Common myeloid progenitor, CD34-positive (primary cell): ENCODE measurements at regions not wholly inside any gene's neighbourhood (a gene's known extent, or its start where the extent isn't known, plus 50 kb on each side); places are given as distances from the start of the nearest gene placed in this dataset.
"Not testable (repeated sequence)": the region's sequence is repeated elsewhere in the genome, so short reads cannot be mapped to it uniquely, and the experiment has no call there.

Experiments used
- CTCF ChIA-PET: fragments of 350-600 bp; sonication (Branson Sonifier 250); formaldehyde crosslinking; loops from one replicate; lab custom pipeline; 2021; ENCODE audit warnings: antibody characterized with exemption; lab: Charles Lee
- POLR2A ChIA-PET: fragments of 350-600 bp; sonication (Branson Sonifier 250); formaldehyde crosslinking; loops from one replicate; lab custom pipeline; 2021; ENCODE audit warnings: antibody characterized with exemption; lab: Charles Lee
- DNase-seq, 3 donors: peaks; one replicate each; pipeline versions ENCODE4 v3.0.0 to v3.0.0-alpha.2; 2013
- H3K27ac ChIP-seq, 2 experiments: 1 replicate in 1 of 2; 2 replicates in 1 of 2; pipeline ENCODE4 v1.7.0; 2013; ENCODE audit warnings: inconsistent platforms in 2 of 2, low read length in 2 of 2, mild to moderate bottlenecking in 2 of 2, low read depth in 1 of 2, moderate library complexity in 1 of 2; ENCODE audit not compliant: severe bottlenecking in 2 of 2, insufficient read depth in 1 of 2, poor library complexity in 1 of 2
- H3K27me3 ChIP-seq, 5 experiments: replicated peaks in 2 of 5; 1 replicate in 3 of 5; 2 replicates in 2 of 5; pipeline versions ENCODE4 v1.6.1 to v1.7.0; 2013; ENCODE audit warnings: low read length in 4 of 5, mild to moderate bottlenecking in 2 of 5, moderate library complexity in 2 of 5, inconsistent platforms in 1 of 5; ENCODE audit not compliant: insufficient read depth in 5 of 5, control insufficient read depth in 4 of 5
- H3K36me3 ChIP-seq, 4 experiments: 1 replicate in 2 of 4; 2 replicates in 2 of 4; pipeline versions ENCODE4 v1.6.1 to v1.7.0; 2013; ENCODE audit warnings: low read length in 3 of 4, control low read depth in 1 of 4, mild to moderate bottlenecking in 1 of 4; ENCODE audit not compliant: control insufficient read depth in 4 of 4, insufficient read depth in 4 of 4
- H3K4me1 ChIP-seq, 4 experiments: 1 replicate in 3 of 4; 2 replicates in 1 of 4; pipeline versions ENCODE4 v1.6.1 to v1.7.1; 2013; ENCODE audit warnings: low read length in 3 of 4, mild to moderate bottlenecking in 3 of 4, control low read depth in 1 of 4, inconsistent platforms in 1 of 4, moderate library complexity in 1 of 4; ENCODE audit not compliant: control insufficient read depth in 4 of 4, insufficient read depth in 4 of 4; ENCODE audit errors: control extremely low read depth in 1 of 4
- H3K4me3 ChIP-seq, 7 experiments: 1 replicate in 4 of 7; 2 replicates in 3 of 7; pipeline versions ENCODE4 v1.5.1 to v1.7.0; 2013; ENCODE audit warnings: mild to moderate bottlenecking in 7 of 7, low read length in 6 of 7, moderate library complexity in 6 of 7, inconsistent platforms in 2 of 7, low read depth in 2 of 7, control low read depth in 1 of 7; ENCODE audit not compliant: insufficient read depth in 4 of 7, control insufficient read depth in 1 of 7; ENCODE audit errors: extremely low read depth in 1 of 7
- H3K9me3 ChIP-seq, 5 experiments: 1 replicate in 4 of 5; 2 replicates in 1 of 5; pipeline versions ENCODE4 v1.6.1 to v1.7.1; 2013; ENCODE audit warnings: low read length in 4 of 5, mild to moderate bottlenecking in 2 of 5, inconsistent platforms in 1 of 5, low read depth in 1 of 5, moderate library complexity in 1 of 5; ENCODE audit not compliant: control insufficient read depth in 4 of 5, insufficient read depth in 2 of 5; ENCODE audit errors: control extremely low read depth in 1 of 5
- WGBS: methylation state at CpG from one replicate; pipeline ENCODE4 v1.1.5; 2013; ENCODE audit not compliant: insufficient coverage; 5-methylcytosine and 5-hydroxymethylcytosine counted together

DNA sequence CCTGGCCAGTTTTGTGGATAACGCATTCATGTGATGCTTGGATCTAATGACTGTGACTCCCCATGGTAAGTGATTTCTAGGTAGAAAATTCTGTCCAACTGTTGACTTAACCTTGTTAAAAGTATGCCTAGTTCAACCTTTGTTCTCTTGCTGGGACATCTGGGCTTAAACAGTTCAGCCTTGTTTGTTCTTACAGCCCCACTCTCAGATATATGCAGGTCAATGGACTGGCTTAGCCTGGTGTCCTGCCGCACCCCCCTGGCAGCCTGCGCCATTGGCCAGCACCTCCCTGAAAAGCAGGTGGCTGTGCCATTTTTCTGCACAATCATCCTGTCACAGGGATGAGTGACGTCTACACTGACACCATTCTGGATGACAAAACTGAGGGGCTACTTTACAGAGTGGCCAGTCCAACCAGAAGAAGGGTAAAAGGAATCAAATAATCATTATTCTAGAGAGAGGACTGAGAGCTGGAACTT lies 244.7 kb upstream of the ONECUT1 start:
- CTCF ChIA-PET: interaction anchor here (1.2 kb wide), 1 partner anchor 65 kb away, joined by 3 read pairs; no protein-coding TSS in a partner anchor
- Histone ChIP-seq H3K4me3 (no peak overlapping the region), H3K27me3 (peaks cover 0 to 14% (median 3%) of the 10 kb centered on the region in 5 experiments), H3K36me3 (no peaks in the 10 kb centered on the region), H3K4me1 (no peaks in the 10 kb centered on the region), H3K9me3 (no peaks in the 10 kb centered on the region), H3K27ac (no peak overlapping the region)
- DNase-seq: no peak
- WGBS: 84% methylated on average over 4 of the region's 4 CpGs
- POLR2A ChIA-PET: no interaction called here

DNA sequence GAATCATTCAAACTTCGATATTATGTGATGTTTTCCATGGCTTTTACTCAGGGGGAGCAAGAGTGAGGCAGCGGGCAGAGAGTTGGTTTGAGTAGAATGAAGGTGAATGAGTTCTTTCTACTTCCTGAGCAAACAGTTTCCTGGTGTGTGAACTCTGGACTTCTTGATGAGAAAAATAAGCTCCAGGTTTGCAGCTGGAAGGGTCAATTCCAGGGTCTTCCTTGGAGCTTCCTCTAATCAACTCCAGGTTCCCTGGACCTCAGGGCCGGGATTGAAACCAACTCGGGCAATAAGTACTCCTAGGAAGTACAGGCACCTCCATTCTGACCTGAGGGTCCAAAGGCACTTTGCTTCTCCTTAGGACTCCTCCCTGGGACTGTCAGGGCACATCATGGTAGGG lies 243.6 kb upstream of the ONECUT1 start:
- Histone ChIP-seq H3K4me3 (no peak overlapping the region), H3K4me1 (no peaks in the 10 kb centered on the region), H3K9me3 (no peaks in the 10 kb centered on the region), H3K27me3 (peaks cover 0 to 12% (median 3%) of the 10 kb centered on the region in 5 experiments), H3K36me3 (no peaks in the 10 kb centered on the region), H3K27ac (no peak overlapping the region)
- CTCF ChIA-PET: interaction anchor here (1.2 kb wide), 1 partner anchor 66 kb away, joined by 3 read pairs; no protein-coding TSS in a partner anchor
- DNase-seq: no peak
- POLR2A ChIA-PET: no interaction called here
- WGBS: 96% methylated on average over 4 of the region's 4 CpGs

DNA sequence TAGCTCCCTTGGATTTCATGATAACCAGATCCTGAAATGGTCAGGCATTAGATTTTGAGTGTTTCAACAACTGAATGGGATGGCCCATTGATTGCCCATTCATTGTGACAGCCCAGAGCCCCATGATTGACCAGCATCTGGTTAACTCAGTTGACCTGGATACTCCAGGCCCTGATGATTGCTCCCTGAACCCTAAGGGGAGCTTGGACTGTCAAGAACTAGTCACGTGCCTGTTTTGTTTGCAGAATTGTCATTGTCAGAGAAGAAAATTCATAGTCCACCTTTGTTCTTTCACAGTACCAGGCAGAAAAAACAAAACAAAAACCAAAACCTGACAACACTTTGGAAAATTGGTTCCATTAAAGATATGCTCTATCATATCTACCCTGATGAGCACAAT lies 241.3 kb upstream of the ONECUT1 start:
- DNase-seq: no peak
- ChIA-PET POLR2A (no interaction called here), CTCF (no interaction called here)
- peaks cover 0 to 2% (median 0%) of the 10 kb centered on the region in 5 experiments for H3K9me3 ChIP-seq
- peaks cover 0 to 9% (median 0%) of the 10 kb centered on the region in 5 experiments for H3K27me3 ChIP-seq
- no peaks in the 10 kb centered on the region for H3K36me3 ChIP-seq
- no peaks in the 10 kb centered on the region for H3K4me1 ChIP-seq
- no peak overlapping the region for H3K4me3 ChIP-seq
- 67% methylated on average over 1 of the region's 1 CpG for WGBS
- H3K27ac ChIP-seq: no peak overlapping the region

DNA sequence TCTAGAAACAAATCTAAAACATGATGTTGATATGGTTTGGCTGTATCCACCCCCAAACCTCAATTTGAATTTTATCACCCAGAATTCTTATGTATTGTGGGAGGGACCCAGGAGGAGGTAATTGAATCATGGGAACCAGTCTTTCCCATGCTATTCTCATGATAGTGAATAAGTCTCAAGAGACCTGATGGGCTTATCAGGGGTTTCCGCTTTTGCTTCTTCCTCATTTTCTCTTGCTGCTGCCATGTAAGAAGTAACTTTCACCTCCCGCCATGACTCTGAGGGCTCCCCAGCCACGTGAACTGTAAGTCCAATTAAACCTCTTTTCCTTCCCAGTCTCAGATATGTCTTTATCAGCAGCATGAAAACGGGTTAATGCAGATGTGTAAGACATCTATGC lies 232.7 kb upstream of the ONECUT1 start:
- no peaks in the 10 kb centered on the region for H3K36me3 ChIP-seq
- H3K27ac ChIP-seq: no peak overlapping the region
- H3K4me3 ChIP-seq: no peak overlapping the region
- peaks cover 0 to 2% (median 0%) of the 10 kb centered on the region in 5 experiments for H3K9me3 ChIP-seq
- CTCF ChIA-PET: no interaction called here
- H3K27me3 ChIP-seq: peaks cover 0 to 4% (median 0%) of the 10 kb centered on the region in 5 experiments
- DNase-seq: no peak
- no peaks in the 10 kb centered on the region for H3K4me1 ChIP-seq
- POLR2A ChIA-PET: no interaction called here
- WGBS: no CpG with 5 or more reads among the region's 4 CpGs

DNA sequence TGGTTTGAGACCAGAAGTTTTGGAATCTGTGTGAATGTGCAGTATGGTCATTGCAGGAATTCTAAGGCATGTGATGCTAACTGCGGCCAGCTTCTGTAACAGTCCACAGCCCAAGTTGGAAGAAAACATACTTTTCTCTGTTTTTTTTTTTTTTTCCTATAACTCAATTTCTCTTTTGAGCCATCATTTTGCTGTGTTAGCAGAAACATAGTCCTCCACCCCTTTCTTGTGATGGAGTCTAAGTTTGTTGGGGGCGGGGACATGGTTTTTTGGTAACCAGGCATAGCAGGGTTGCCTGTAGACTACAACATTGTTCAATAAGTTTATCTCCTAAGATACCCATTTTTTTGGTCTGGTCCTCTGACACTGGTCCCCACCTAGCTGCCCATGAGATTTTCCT lies 223.2 kb upstream of the ONECUT1 start:
- Histone ChIP-seq H3K9me3 (peaks cover 0 to 2% (median 0%) of the 10 kb centered on the region in 5 experiments), H3K36me3 (no peaks in the 10 kb centered on the region), H3K27me3 (no peaks in the 10 kb centered on the region), H3K4me3 (no peak overlapping the region), H3K27ac (no peak overlapping the region), H3K4me1 (no peaks in the 10 kb centered on the region)
- WGBS: 100% methylated on average over 1 of the region's 2 CpGs
- no peak for DNase-seq
- ChIA-PET POLR2A (interaction anchor here (0.6 kb wide), 1 partner anchor 734 kb away, joined by 4 read pairs; no protein-coding TSS in a partner anchor), CTCF (no interaction called here)

DNA sequence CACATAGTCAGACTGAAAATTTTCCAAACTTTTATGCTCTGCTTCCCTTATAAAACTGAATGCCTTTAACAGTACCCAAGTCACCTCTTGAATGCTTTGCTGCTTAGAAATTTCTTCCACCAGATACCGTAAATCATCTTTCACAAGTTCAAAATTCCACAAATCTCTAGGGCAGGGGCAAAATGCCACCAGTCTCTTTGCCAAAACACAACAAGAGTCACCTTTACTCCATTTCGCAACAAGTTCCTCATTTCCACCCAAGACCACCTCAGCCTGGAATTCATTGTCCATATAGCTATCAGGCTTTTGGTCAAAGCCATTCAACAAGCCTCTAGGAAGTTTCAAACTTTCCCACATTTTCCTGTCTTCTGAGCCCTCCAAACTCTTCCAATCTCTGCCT lies 221.6 kb upstream of the ONECUT1 start:
- POLR2A ChIA-PET, H3K9me3 ChIP-seq, H3K36me3 ChIP-seq, DNase-seq, H3K27me3 ChIP-seq, H3K4me1 ChIP-seq, H3K27ac ChIP-seq, H3K4me3 ChIP-seq, CTCF ChIA-PET: not testable (repeated sequence)
- WGBS: 100% methylated on average over 2 of the region's 2 CpGs

DNA sequence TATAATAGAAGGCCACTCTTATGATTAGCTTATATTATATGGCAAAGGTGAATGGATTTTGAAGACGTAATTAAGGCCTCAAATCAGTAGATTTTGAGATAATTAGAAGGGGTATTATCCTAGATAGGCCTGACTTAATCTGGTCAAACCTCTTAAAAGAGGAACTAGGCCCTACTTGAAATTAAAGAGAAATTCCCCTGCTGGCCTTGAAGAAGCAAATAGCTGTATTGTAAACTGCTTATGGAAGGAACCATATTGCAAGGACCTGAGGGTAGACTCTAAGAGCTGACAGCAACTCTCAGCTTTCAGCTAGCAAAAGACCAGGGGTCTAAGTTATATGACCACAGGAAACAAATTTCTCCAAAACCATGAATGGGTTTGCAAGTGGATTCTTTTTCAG lies 219.0 kb upstream of the ONECUT1 start:
- WGBS: 100% methylated on average over 1 of the region's 1 CpG
- POLR2A ChIA-PET: no interaction called here
- no peak for DNase-seq

More for the DNA sequence above, 219.0 kb upstream of the ONECUT1 start:
- CTCF ChIA-PET: no interaction called here
- Histone ChIP-seq H3K36me3 (no peaks in the 10 kb centered on the region), H3K27ac (no peak overlapping the region), H3K9me3 (peaks cover 0 to 2% (median 0%) of the 10 kb centered on the region in 5 experiments), H3K27me3 (peaks cover 0 to 3% (median 0%) of the 10 kb centered on the region in 5 experiments), H3K4me1 (no peaks in the 10 kb centered on the region), H3K4me3 (no peak overlapping the region)
